ENCODE measurements at regions not wholly inside any gene's neighbourhood (a gene's known extent, or its start where the extent isn't known, plus 50 kb on each side); places are given as distances from the start of the nearest gene placed in this dataset.

- DNase-seq (ENCODE audit: extremely low spot score, insufficient read length, low read depth) = no peak
Measured at GRCh38 chr19:20254121-20254520, 87.1 kb downstream of the ZNF486 start.

GRCh38 chr19:20252613-20253012, 85.6 kb downstream of the ZNF486 start:
- DNase-seq (ENCODE audit: extremely low spot score, insufficient read length, low read depth) (no peak), FAIRE-seq (no peak)

More at GRCh38 chr19:20254121-20254520, 87.1 kb downstream of the ZNF486 start:
- no peak for FAIRE-seq

- no peak for FAIRE-seq
- no peak for DNase-seq (ENCODE audit: extremely low spot score, insufficient read length, low read depth)
Measured at GRCh38 chr19:20250627-20251026, 83.6 kb downstream of the ZNF486 start.

- no peak for DNase-seq (ENCODE audit: extremely low spot score, insufficient read length, low read depth)
- FAIRE-seq = no peak
Measured at GRCh38 chr19:20250121-20250520, 83.1 kb downstream of the ZNF486 start.

Measured in GM18507 (cell line).